Trophoblast cell (in vitro differentiated cells and primary cell): ENCODE measurements at regions not wholly inside any gene's neighbourhood (a gene's known extent, or its start where the extent isn't known, plus 50 kb on each side); places are given as distances from the start of the nearest gene placed in this dataset.

Source experiments
- DNase-seq, 2 donors: peaks; one replicate each; pipeline ENCODE4 v3.0.0-alpha.2; 2016
- H2AFZ ChIP-seq: 2 replicates; pipeline ENCODE4 v1.6.1; 2013; ENCODE audit warnings: low read length, moderate library complexity, mild to moderate bottlenecking; ENCODE audit not compliant: insufficient read depth, poor library complexity
- H2AK5ac ChIP-seq: 2 replicates; pipeline ENCODE4 v1.6.1; 2013; ENCODE audit warnings: mild to moderate bottlenecking, low read length
- H2BK120ac ChIP-seq: 2 replicates; pipeline ENCODE4 v1.6.1; 2013; ENCODE audit warnings: low read length, mild to moderate bottlenecking, moderate library complexity; ENCODE audit not compliant: insufficient read depth, poor library complexity
- H2BK12ac ChIP-seq: 2 replicates; pipeline ENCODE4 v1.6.1; 2013; ENCODE audit warnings: mild to moderate bottlenecking, low read length, moderate library complexity
- H2BK5ac ChIP-seq: 2 replicates; pipeline ENCODE4 v1.6.1; 2013; ENCODE audit warnings: low read length, low read depth, moderate library complexity, mild to moderate bottlenecking; ENCODE audit not compliant: poor library complexity
- H3K14ac ChIP-seq: 2 replicates; pipeline ENCODE4 v1.6.1; 2013; ENCODE audit warnings: mild to moderate bottlenecking, low read length
- H3K18ac ChIP-seq: 2 replicates; pipeline ENCODE4 v1.6.1; 2013; ENCODE audit warnings: mild to moderate bottlenecking, low read length
- H3K23ac ChIP-seq: 2 replicates; pipeline ENCODE4 v1.6.1; 2013; ENCODE audit warnings: low read length
- H3K27ac ChIP-seq: 2 replicates; pipeline ENCODE4 v1.5.1; 2013; ENCODE audit warnings: low read depth, mild to moderate bottlenecking, inconsistent platforms, low read length, moderate library complexity
- H3K27me3 ChIP-seq: 2 replicates; pipeline ENCODE4 v1.6.1; 2013; ENCODE audit warnings: inconsistent platforms, mild to moderate bottlenecking, low read length, moderate library complexity; ENCODE audit not compliant: insufficient read depth
- H3K36me3 ChIP-seq, 2 experiments: 1 replicate in 1 of 2; 2 replicates in 1 of 2; pipeline ENCODE4 v1.6.1; 2013; ENCODE audit warnings: low read length in 2 of 2, mild to moderate bottlenecking in 2 of 2, moderate library complexity in 1 of 2; ENCODE audit not compliant: insufficient read depth in 2 of 2, control insufficient read depth in 1 of 2
- H3K4ac ChIP-seq: 2 replicates; pipeline ENCODE4 v1.6.1; 2013; ENCODE audit warnings: low read depth, mild to moderate bottlenecking, low read length, moderate library complexity
- H3K4me1 ChIP-seq, 2 experiments: 1 replicate in 1 of 2; 2 replicates in 1 of 2; pipeline ENCODE4 v1.6.1; 2013; ENCODE audit warnings: low read length in 2 of 2, mild to moderate bottlenecking in 2 of 2, moderate library complexity in 1 of 2; ENCODE audit not compliant: insufficient read depth in 2 of 2, control insufficient read depth in 1 of 2
- H3K4me2 ChIP-seq: 2 replicates; pipeline ENCODE4 v1.6.1; 2013; ENCODE audit warnings: inconsistent platforms, mild to moderate bottlenecking, low read length, moderate library complexity
- H3K4me3 ChIP-seq: 2 replicates; pipeline ENCODE4 v1.5.1; 2013; ENCODE audit warnings: mild to moderate bottlenecking, low read depth, low read length, inconsistent platforms
- H3K79me1 ChIP-seq: one replicate; pipeline ENCODE4 v1.6.1; 2013; ENCODE audit warnings: low read length
- H3K79me2 ChIP-seq: 2 replicates; pipeline ENCODE4 v1.6.1; 2013; ENCODE audit warnings: low read length, mild to moderate bottlenecking; ENCODE audit not compliant: control insufficient read depth, insufficient read depth, poor library complexity
- H3K9ac ChIP-seq: 2 replicates; pipeline ENCODE4 v1.6.1; 2013; ENCODE audit warnings: mild to moderate bottlenecking, low read length
- H3K9me3 ChIP-seq: 2 replicates; pipeline ENCODE4 v1.6.1; 2013; ENCODE audit warnings: low read depth, mild to moderate bottlenecking, control low read depth, inconsistent platforms, low read length; ENCODE audit not compliant: insufficient read depth
- H4K12ac ChIP-seq: 2 replicates; pipeline ENCODE4 v1.6.1; 2013; ENCODE audit warnings: low read depth, mild to moderate bottlenecking, low read length, moderate library complexity
- H4K8ac ChIP-seq: 2 replicates; pipeline ENCODE4 v1.6.1; 2013; ENCODE audit warnings: low read depth, mild to moderate bottlenecking, low read length, moderate library complexity
- H4K91ac ChIP-seq: one replicate; pipeline ENCODE4 v1.6.1; 2013; ENCODE audit warnings: low read depth, mild to moderate bottlenecking, low read length, moderate library complexity
- WGBS: extraction: QIAGEN DNeasy Blood & Tissue Kit; methylation state at CpG from one replicate; pipeline ENCODE4 v1.1.7; 2013; ENCODE audit warnings: missing lambda C conversion rate; ENCODE audit not compliant: insufficient read length, insufficient coverage; ENCODE audit errors: extremely low coverage; 5-methylcytosine and 5-hydroxymethylcytosine counted together

DNA sequence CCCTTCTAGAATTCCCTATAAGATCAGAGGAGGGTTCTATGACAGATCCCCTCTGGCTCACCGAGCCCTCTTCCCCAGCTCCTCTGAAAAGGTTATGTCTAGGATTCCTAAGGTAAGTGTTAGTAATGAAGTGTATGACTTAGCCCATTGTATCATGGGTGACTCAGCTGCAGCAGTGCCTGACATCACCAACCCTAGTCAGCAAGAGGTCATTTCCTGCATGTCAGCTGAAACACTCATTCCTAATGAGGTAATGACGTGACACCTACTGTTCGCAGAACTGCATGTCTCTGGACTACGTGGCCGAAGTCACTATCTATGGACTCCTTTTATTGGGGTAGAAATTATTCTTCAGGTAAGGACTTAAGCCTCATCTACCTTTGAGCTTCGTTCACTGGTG is 196.1 kb upstream of the MYT1L start:
- Histone ChIP-seq H3K9ac (no peak overlapping the region), H3K79me1 (no peaks in the 10 kb centered on the region), H3K23ac (no peak overlapping the region), H4K91ac (no peak overlapping the region), H3K4ac (no peak overlapping the region), H2BK120ac (no peak overlapping the region), H3K27ac (no peak overlapping the region), H3K4me3 (no peak overlapping the region), H2AFZ (no peak overlapping the region), H3K18ac (no peak overlapping the region), H3K27me3 (no peaks in the 10 kb centered on the region), H3K79me2 (no peaks in the 10 kb centered on the region), H3K14ac (no peak overlapping the region), H4K12ac (no peak overlapping the region), H3K4me2 (no peak overlapping the region), H3K4me1 (no peaks in the 10 kb centered on the region), H2AK5ac (no peak overlapping the region), H2BK5ac (no peak overlapping the region), H3K36me3 (no peaks in the 10 kb centered on the region), H3K9me3 (peaks cover 12% of the 10 kb centered on the region), H2BK12ac (no peak overlapping the region), H4K8ac (no peak overlapping the region)
- WGBS: no CpG with 5 or more reads among the region's 6 CpGs
- peak in 1 of 2 donors; percentile 6 for DNase-seq

DNA sequence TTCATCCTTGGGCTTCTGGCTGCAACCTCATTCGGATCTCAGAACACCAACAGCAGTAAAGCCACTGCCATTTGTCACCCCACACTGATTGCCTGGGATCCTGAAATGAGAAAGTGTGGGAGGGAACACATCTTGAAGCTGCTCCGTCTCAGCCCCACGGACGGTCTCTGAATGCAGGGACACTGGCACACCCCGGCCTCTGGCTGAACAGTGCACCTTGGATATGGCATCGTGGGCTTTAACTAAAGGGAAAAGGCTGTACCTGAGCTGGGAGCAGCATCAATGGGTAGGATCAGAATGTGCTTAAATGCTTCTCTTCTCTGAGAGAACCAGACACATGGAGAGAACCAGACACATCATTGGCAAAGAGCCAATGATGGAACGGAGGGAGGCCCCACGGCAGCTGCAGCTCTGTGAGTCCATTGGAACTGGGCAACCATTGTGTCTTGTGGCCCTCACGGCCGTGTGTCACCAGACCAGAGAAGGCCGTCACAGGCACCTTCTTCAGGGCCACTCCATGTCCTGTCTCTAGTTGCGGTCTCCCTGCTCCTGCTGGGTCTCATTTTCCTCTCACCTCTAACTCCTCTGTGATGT is 193.4 kb upstream of the MYT1L start:
- no peak overlapping the region for H2AK5ac ChIP-seq
- H2BK120ac ChIP-seq: no peak overlapping the region
- H3K14ac ChIP-seq: no peak overlapping the region
- H4K91ac ChIP-seq: no peak overlapping the region
- DNase-seq: no peak
- peaks cover 7% of the 10 kb centered on the region for H3K9me3 ChIP-seq
- no peak overlapping the region for H2AFZ ChIP-seq
- no peak overlapping the region for H4K8ac ChIP-seq
- no peak overlapping the region for H3K4me2 ChIP-seq
- no peak overlapping the region for H4K12ac ChIP-seq
- H3K27me3 ChIP-seq: no peaks in the 10 kb centered on the region
- no peaks in the 10 kb centered on the region for H3K4me1 ChIP-seq
- no peak overlapping the region for H3K23ac ChIP-seq
- no CpG with 5 or more reads among the region's 12 CpGs for WGBS
- no peak overlapping the region for H2BK5ac ChIP-seq
- H3K27ac ChIP-seq: no peak overlapping the region
- H2BK12ac ChIP-seq: no peak overlapping the region
- no peak overlapping the region for H3K4ac ChIP-seq
- H3K9ac ChIP-seq: no peak overlapping the region
- no peak overlapping the region for H3K4me3 ChIP-seq
- H3K36me3 ChIP-seq: no peaks in the 10 kb centered on the region
- H3K79me1 ChIP-seq: no peaks in the 10 kb centered on the region
- H3K79me2 ChIP-seq: no peaks in the 10 kb centered on the region
- no peak overlapping the region for H3K18ac ChIP-seq

DNA sequence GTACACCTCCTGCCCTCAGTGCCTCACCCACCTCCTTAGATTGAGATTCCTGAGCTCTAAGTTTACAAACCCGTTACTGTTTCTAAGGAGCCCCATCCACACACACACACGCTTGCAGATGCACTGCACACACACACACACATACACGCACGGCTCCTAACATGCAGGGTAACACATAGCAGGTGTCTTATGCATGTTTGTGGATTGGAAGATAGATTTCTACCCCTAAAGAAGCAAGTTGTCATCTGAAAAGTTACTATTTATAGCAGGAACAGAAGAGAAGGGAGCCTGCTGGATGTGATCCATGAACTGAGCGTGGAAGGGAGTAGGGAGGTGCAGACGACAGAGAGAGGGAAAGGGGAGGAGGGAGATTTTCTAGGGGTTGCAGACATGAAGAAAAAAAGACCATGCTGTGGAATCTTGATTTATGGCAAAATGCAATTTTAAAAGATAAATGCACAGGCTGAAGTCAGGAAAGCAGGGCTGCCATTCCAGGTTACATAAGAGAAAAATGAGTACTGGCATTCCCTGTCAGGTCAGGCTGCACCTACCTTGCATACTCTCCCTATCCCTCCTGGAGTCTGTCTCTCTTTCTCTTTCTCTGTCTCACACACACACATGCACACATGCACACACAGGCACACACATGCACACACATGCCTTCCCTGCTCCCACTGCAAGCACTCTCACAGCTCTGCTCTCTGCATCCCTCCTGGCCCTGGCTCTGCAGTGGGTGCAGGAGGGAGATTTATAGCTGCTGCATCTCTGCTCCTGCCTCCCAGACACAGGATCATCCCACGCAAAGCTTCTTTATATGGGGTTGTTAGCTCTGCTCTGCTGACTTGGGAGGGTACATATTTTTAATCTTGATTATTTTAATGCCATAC is 192.6 kb upstream of the MYT1L start:
- no peak overlapping the region for H3K4me3 ChIP-seq
- peak overlapping the region; percentile 1 for H3K23ac ChIP-seq
- DNase-seq: no peak
- no peak overlapping the region for H2AK5ac ChIP-seq
- no peak overlapping the region for H3K27ac ChIP-seq
- no peak overlapping the region for H3K18ac ChIP-seq
- no peak overlapping the region for H2BK120ac ChIP-seq
- H4K8ac ChIP-seq: no peak overlapping the region
- no peak overlapping the region for H3K9ac ChIP-seq
- H3K14ac ChIP-seq: no peak overlapping the region
- H3K4me1 ChIP-seq: no peaks in the 10 kb centered on the region
- no CpG with 5 or more reads among the region's 7 CpGs for WGBS
- H3K9me3 ChIP-seq: peaks cover 3% of the 10 kb centered on the region
- no peaks in the 10 kb centered on the region for H3K27me3 ChIP-seq
- H2AFZ ChIP-seq: no peak overlapping the region
- no peaks in the 10 kb centered on the region for H3K79me1 ChIP-seq
- no peaks in the 10 kb centered on the region for H3K79me2 ChIP-seq
- no peaks in the 10 kb centered on the region for H3K36me3 ChIP-seq
- no peak overlapping the region for H3K4ac ChIP-seq
- no peak overlapping the region for H4K91ac ChIP-seq
- H2BK12ac ChIP-seq: no peak overlapping the region
- H4K12ac ChIP-seq: no peak overlapping the region
- no peak overlapping the region for H3K4me2 ChIP-seq
- H2BK5ac ChIP-seq: no peak overlapping the region

DNA sequence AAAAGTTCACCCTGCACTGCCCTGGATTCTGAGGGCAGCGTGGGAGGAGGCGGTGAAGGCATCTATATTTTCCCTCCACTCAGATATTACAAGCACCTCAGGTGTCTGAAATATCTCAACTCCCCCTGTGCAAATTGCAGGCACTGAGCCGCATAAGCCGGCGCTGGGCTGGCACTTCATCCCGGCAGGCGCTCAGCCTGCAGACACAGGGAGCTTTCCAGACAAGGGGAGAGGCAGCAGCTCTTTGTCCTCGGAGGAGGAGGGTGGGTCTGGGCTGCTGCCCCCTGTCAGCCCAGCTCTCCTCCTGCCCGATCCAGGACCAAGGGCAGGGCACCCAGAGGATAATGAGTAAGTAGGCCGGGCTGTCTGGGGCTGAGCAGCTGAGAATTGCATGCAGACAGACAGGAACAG is 189.3 kb upstream of the MYT1L start:
- no peak for DNase-seq
- Histone ChIP-seq H3K36me3 (no peaks in the 10 kb centered on the region), H3K4me2 (no peak overlapping the region), H3K27me3 (no peaks in the 10 kb centered on the region), H2AK5ac (no peak overlapping the region), H4K12ac (no peak overlapping the region), H3K18ac (no peak overlapping the region), H3K27ac (no peak overlapping the region), H3K9ac (no peak overlapping the region), H2BK12ac (no peak overlapping the region), H3K4me1 (no peaks in the 10 kb centered on the region), H3K14ac (no peak overlapping the region), H3K79me2 (no peaks in the 10 kb centered on the region), H2BK120ac (no peak overlapping the region), H2BK5ac (no peak overlapping the region), H3K9me3 (peaks cover 1% of the 10 kb centered on the region), H3K23ac (no peak overlapping the region), H4K91ac (no peak overlapping the region), H4K8ac (no peak overlapping the region), H3K4me3 (no peak overlapping the region), H3K79me1 (no peaks in the 10 kb centered on the region), H3K4ac (no peak overlapping the region), H2AFZ (no peak overlapping the region)
- WGBS: no CpG with 5 or more reads among the region's 10 CpGs
